HG03432 (cell line): ENCODE measurements at regions not wholly inside any gene's neighbourhood (a gene's known extent, or its start where the extent isn't known, plus 50 kb on each side); places are given as distances from the start of the nearest gene placed in this dataset.
"Not testable (repeated sequence)": the region's sequence is repeated elsewhere in the genome, so short reads cannot be mapped to it uniquely, and the experiment has no call there.

Experiments
- ATAC-seq: cut with Tn5 transposase; IDR thresholded peaks from one replicate; pipeline ENCODE4 v1.9.1; 2021; ENCODE audit warnings: mild to moderate bottlenecking, moderate library complexity; ENCODE audit not compliant: unreplicated experiment

DNA sequence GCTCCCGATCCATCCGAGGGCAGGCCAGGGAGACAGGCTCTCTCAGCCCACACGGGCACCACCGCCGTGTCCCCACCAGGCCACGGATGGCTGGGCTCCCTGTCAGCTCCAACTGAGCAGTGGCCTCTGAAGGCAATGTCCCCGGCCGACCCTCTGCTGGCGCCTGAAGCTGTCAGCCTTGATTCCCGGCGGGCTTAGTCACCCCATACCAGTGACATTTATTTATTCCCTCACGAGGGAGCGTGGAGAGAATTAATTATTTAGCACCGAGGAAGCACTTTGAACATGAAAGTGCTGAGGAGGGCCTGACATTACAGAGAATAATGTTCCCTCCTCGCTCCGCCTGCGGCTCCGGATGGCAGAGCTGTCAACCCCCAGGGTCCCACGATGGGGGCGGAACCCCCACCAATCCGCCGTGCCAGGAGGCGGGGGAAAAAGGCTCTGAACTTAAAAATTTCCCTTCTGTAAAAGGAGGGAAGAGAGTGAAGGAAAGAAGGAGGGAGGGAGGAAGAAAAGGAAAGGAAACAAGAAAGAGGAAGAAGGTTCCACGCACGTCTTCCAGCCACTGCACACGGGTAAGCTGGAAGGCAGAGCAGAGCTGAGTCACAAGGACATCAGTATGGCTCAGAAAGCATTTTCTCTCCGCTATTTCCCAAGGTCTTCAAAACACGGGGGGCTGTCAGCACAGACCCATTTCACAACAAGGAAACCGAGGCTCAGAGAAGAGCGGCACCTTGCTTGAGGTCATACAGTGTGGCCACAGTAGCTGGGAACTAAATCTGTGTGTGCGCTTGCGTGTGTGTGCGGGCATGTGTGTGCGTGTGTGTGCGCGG lies 108.7 kb upstream of the NCOR2 start:
- ATAC-seq: no peak

- no peak for ATAC-seq
Measured at GRCh38 chr12:124674937-124675336, 107.5 kb upstream of the NCOR2 start.

GRCh38 chr12:124673801-124674617 lies 106.6 kb upstream of the NCOR2 start:
- ATAC-seq: no peak

DNA sequence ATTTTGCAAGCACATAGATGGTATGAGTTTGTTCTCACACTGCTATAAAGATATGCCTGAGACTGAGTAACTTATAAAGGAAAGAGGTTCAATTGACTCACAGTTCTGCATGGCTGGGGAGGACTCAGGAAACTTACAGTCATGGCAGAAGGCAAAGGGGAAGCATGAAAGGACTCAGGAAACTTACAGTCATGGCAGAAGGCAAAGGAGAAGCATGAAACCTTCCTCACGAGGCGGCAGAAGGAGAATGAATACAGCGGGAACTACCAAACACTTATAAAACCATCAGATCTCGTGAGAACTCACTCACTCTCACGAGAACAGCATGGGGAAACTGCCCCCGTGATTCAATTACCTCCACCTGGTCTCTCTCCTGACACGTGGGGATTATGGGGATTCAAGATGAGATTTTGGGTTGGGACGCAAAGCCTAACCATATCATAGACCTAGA lies 101.9 kb upstream of the NCOR2 start:
- not testable (repeated sequence) for ATAC-seq

DNA sequence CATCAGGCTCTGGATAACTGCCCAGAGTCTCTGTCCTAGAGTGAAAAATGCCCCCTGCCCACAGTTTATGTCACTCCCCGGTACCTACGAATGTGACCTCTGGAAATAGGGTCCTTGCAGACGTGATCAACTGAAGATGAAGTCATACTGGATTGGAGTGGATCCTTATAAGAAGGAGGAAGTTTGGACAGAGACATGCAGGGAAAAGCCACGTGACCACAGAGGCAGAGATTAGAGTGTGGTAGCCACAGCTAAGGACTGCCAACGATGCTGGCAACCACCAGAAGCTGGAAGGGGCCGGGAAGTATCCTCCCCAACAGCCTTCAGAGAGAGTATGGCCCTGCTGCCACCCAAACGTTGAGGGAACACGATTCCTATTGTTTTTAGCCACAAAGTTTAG lies 101.2 kb upstream of the NCOR2 start:
- no peak for ATAC-seq

DNA sequence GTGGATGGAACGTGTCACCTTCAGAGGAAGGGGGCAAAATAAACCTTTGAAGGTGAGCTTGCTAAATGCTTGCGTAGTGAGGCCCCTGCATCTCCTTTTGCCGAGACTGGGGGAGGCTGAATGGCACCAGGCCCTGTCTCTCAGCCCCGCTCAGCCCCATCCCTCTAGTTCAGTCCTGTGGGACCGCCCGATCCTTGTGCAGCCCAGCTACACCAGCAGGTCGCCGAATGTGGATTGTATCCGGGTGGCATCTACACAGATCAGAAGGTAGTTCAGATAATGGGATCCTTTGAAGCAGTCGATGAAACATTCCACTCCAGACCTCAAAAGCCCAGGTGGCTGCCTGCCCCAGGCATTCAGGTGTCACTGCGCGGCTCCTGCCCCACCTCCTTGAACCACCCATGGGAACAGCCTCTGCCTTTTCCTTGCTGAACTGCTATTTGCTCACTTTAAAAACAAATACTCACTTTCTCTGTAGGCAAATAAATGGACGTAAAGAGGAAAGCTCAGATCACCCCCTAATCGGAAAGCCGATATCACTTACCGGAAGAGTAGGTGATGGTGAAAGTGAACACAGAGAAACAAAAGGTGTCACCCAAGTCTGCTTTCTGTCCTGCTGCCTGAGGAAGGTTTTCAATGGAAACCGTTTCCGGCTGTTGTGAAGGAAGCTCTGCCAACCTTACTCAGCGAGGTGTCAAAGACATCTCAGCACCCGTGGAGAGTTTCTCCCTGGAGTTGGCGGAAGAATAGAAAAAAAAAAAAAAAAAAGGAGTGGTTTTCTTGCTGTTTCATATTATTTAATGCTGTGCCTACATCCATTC lies 100.3 kb upstream of the NCOR2 start:
- ATAC-seq: no peak

GRCh38 chr12:124666722-124667259 lies 99.4 kb upstream of the NCOR2 start:
- no peak for ATAC-seq

- no peak for ATAC-seq
Measured at GRCh38 chr12:124665511-124665910, 98.1 kb upstream of the NCOR2 start.

- ATAC-seq: no peak
Measured at GRCh38 chr12:124664395-124665111, 97.1 kb upstream of the NCOR2 start.

GRCh38 chr12:124663771-124664366 lies 96.5 kb upstream of the NCOR2 start:
- no peak for ATAC-seq

DNA sequence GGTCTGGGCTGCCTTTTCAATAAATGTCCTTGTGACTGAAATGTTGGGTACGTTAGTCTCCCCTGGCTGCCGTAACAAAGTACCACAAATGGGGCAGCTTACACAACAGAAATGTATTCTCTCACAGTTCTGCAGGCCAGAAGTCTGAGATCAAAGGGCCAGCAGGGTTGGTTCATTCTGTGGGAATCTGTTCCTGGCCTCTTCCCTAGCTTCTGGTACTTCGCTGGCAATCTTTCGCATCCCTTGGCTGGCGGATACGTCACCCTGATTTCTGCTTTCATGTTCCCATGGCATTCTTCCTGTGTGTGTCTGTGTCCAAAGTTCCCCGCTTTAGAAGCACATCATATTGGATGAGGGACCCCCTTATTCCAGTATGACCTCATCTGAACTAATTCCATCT lies 95.8 kb upstream of the NCOR2 start:
- no peak for ATAC-seq

- no peak for ATAC-seq
Measured at GRCh38 chr12:124661341-124661740, 93.9 kb upstream of the NCOR2 start.

DNA sequence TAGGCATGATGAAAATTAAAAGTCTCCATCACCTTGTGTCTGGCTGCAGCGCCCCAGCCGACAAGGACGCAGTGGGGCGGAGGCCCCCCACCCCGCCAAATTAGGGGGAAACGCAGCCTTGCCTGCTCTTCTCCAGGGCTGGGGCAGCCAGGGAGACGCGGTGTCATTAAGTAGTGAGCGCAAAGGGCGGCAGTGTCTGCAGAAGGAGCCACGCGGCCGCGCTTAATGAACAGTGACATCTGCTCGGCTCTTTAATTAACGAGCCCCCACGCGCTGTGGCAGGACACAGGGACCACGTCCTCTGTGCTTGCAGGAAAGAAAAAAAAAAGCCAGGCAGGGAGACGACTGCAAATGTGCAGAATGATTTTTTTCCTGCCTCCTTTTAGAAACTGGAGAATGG lies 93.4 kb upstream of the NCOR2 start:
- no peak for ATAC-seq

DNA sequence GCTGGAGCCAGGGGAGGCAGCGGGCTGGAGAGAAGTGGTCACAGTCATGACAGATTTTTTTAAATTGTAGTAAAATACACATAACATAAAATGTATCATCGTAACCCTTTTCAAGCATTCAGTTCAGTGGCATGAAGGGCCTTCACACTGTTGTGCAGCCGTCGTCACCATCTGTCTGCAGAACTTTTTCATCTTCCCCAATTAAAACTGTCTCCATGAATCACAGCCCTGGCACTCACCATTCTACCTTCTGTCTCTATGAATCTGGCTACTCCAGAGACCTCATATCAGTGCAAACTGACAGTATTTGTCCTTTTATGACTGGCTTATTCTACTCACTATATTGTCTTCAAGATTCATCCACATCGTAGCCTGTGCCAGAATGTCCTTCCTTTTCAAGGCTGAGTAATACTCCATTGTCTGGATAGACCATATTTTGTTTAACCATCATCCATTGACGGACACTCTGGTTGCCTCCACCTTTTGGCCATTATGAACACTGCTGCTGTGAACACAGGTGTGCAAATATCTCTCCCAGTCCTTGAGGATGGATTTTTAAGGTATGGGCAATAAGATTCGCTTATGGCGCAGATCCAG lies 91.5 kb upstream of the NCOR2 start:
- no peak for ATAC-seq

GRCh38 chr12:124658302-124658701 lies 90.9 kb upstream of the NCOR2 start:
- ATAC-seq: no peak

GRCh38 chr12:124656947-124657434 lies 89.6 kb upstream of the NCOR2 start:
- no peak for ATAC-seq

GRCh38 chr12:124655698-124656516 lies 88.5 kb upstream of the NCOR2 start:
- no peak for ATAC-seq

- ATAC-seq: no peak
Measured at GRCh38 chr12:124655048-124655697, 87.8 kb upstream of the NCOR2 start.
